Activated CD4-positive, alpha-beta T cell treated with anti-CD3 and anti-CD28 coated beads for 1 hour (primary cell): ENCODE measurements at regions not wholly inside any gene's neighbourhood (a gene's known extent, or its start where the extent isn't known, plus 50 kb on each side); places are given as distances from the start of the nearest gene placed in this dataset.
"Not testable (repeated sequence)": the region's sequence is repeated elsewhere in the genome, so short reads cannot be mapped to it uniquely, and the experiment has no call there.

Source experiments
- DNase-seq: peaks from one replicate; pipeline ENCODE4 v3.0.0-alpha.2; 2020

DNA sequence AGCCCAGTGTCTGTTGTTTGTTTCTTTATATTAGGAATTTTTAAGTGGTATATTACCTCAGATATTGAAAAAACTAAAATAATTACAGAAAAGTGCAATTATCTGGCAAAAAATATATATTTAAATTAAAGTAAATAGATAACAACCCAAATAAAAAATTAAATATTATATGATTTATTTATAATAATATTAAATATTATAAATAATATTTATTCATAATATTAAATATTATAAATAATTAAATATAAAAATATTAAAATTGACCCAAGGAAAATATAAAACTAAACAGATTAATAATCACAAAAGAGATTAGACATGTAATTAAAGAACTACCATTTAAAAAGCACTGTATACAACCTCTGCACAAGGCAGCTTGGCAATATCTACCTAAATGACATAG, 331.9 kb upstream of the POGK start:
- DNase-seq, result no peak

DNA sequence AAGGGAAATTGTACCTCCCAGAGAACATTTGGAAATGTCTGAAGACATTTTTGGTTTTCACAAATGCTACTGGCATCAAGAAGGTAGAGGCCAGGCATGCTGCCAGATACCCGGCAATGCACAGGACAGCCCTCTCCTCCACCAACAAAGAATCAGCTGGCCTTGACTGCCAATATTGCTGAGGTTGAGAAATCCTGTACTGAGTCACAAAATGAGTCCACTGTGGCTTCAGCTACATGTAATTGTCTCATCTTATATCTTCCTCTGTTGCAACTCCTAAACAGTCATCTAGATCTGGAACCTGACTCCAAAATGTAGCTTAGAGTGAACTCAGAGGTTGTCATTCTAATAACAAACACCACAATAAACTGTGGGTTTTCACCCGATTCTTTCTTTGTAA, 327.5 kb upstream of the POGK start:
- DNase-seq, result no peak

- no peak for DNase-seq
These were observed 325.2 kb upstream of the POGK start for GRCh38 chr1:166514067-166514466.

DNA sequence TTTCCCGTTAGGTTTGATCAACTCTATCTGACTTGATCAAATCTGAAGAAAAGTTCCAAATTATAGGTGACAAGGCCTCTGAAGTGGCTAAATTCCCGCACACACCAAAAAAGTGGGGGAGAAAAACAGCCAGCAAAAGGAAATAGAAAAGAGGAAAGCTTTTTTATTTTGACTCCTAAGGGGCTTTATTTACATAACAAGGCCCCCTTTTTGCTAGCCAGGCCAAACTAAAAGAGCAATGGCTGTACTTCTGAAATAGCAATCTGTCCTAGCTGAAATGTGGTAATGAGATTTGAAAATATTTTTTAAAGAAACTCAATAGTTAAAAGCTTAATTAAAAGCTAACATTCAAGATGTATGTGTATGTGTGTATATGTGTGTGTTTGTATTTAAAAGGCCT, 311.5 kb upstream of the POGK start:
- no peak for DNase-seq

DNA sequence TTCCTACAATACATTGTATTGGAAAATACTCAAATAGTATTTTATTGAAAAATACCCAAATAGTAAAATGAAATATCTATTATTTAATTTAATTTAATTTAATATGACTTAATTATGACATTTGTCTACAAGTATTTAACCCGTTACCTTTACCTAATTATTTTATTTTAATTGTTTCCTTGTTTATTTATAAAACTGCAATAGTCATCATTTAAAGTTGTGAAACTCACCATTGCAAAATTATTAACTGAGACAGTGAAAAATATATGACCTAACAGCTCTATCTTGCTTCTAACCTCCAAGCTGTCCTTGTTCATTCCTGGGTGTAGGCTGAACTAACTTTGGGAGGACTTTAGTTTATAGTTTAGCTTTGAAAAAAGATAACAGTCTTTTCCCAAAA, 300.6 kb upstream of the POGK start:
- no peak for DNase-seq

DNA sequence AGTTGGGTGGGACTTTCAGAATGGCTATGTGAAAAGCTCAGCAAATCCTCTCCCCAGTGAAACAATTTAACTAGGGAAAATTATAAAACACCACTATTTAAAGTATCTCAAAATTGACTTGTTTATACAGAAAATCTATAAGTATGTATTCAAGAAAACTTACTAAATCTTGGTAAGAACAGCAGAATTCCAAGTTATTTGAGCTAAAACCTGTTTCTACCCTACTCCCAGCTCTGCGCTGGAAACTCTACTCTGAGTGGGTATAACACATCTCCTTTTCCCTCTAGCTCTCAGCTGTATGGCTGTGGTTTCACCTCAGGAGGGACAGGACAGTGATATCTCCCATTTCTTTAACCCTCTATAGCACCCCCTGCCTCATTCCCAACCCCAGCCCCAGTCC, 295.2 kb upstream of the POGK start:
- DNase-seq, result no peak

- DNase-seq, result no peak
These were observed 294.7 kb upstream of the POGK start for GRCh38 chr1:166544561-166544960.

GRCh38 chr1:166552706-166553105, 286.6 kb upstream of the POGK start:
- no peak for DNase-seq

GRCh38 chr1:166570954-166571353, 268.3 kb upstream of the POGK start:
- no peak for DNase-seq

- no peak for DNase-seq
These were observed 266.1 kb upstream of the POGK start for GRCh38 chr1:166573199-166573598.

DNA sequence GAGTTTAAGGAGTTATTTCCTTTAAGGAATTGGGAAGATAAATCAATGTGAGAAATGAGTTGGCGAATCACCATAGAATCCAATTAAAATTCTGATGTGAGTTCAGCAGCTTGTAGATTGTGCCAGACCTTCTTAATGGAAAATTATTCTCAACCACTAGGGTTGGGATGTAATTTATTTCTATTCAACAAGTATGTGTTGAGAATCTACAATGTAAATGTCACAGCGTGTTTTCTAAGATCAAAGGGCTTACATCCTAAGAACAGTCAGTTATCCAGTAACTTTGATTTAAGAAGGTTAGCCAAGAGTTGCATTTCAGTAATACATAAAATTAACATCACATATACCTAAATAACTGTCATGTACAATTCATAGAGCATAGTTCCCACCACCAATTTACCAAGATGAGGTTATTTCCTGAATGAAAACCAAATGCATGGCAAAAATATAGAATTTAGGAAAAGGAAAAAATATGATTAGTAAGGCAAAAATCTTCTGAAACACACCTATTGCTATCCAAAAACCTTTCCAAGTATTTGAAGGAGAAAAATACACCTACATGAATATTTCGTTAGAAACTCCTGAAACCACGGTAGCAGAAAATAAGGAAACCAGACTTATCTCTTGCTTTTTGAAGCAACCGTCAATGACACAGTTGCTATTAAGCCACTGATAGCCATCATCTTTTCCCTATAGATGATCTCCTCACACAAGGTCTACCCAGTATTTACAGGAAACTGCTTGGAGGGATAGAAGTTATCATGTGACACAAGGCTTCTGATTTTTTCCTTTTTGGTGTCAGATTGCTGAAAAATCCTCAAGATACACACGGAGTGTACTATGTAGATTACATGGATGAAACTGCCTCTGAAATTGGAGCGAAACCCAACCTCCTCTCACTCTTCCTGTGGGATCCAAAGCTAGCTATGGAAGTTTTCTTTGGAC, 259.4 kb upstream of the POGK start:
- DNase-seq, result no peak

GRCh38 chr1:166588741-166589140, 250.5 kb upstream of the POGK start:
- DNase-seq, result no peak

DNA sequence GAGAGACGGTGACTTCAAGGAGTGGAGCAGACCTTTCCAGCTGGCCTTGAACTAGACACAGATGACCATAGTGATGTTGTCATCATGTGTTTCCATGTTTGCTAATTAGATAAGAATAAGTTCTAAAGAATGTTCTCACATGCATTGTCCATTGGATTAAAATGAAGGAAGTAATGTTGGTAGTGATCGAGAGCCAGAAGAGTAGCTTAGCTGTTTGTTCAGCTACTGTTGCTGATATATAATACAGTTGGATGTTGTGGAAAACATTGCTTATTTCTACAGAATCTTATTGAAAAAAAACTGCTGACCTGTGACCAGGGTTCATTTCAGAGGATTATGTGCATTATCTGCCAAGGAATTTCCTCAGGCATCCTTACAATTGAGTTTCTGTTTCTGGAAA, 249.1 kb upstream of the POGK start:
- DNase-seq, result no peak

- DNase-seq, result no peak
These were observed 244.6 kb upstream of the POGK start for GRCh38 chr1:166594646-166595045.

DNA sequence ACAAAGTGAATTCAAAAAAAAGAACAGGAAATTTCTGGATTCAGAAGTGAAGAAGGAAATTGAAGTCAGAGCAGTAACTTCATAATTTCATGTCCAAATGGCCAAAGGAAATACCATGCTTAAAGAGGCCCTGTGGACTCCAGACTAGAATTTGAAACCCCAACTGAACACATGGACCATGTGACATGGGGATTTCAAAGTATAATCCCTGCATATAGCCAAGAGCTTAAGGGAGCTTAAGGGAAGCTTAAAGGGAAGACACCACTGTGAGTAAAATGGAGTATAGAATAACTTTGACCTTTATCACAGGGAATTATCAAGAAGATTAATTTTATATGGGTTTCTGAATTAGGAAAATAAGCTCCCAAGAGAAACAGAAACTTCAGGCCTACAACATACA, 241.8 kb upstream of the POGK start:
- DNase-seq, result no peak

- DNase-seq, result no peak
These were observed 238.7 kb upstream of the POGK start for GRCh38 chr1:166600574-166600973.

- no peak for DNase-seq
These were observed 237.5 kb upstream of the POGK start for GRCh38 chr1:166601650-166602278.

GRCh38 chr1:166602801-166603200, 236.5 kb upstream of the POGK start:
- not testable (repeated sequence) for DNase-seq

DNA sequence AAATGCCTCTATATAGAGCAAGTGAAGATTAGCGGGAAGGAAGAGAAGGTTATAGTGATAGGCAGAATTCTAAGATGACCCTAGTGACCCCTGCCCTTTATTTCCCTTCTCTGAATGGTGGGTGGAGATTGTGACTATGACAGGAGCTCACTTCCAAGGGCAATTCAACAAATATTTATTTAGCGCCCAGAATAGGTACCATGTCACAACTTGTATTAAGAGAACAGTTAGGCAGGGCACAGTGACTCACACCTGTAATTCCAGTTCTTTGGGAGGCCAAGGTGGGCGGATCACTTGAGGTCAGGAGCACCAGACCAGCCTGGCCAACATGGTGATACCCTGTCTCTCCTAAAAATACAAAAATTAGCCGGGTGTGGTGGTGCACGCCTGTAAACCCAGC, 236.0 kb upstream of the POGK start:
- no peak for DNase-seq

DNA sequence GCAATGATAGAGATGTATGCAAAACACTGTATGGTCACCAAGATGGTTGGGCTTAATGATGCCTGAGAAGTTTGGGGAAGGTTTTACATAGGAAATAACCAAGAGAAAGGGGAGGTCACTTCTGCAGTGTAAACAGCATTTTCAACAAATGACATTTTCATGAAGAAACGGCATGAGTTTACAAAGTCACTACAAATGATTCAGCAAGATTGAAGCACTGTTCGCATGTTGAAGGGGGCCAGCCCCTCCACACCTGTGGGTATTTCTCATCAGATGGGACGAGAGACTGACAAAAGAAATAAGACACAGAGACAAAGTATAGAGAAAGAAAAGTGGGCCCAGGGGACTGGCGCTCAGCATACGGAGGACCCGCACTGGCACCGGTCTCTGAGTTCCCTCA, 234.1 kb upstream of the POGK start:
- DNase-seq, result no peak

DNA sequence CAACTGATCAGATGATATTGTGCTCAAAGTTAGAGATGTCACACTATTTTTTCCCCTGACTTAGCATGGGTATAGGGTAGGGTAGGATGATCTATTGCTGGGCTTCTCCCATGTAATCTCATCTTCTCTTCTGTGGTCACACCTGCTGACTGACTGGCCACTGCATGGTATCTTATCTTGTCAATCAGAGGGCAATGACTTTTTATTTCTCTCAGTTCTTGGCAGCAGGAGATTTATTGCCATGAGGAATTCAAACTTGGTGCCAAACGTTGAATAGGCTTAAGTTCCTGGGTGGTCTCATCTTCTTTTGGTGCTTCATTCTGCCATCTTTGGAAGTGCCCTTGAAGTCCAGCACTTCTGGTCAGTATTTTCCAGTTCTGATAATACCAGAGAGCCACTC, 226.4 kb upstream of the POGK start:
- no peak for DNase-seq

GRCh38 chr1:166616206-166616605, 223.1 kb upstream of the POGK start:
- no peak for DNase-seq

DNA sequence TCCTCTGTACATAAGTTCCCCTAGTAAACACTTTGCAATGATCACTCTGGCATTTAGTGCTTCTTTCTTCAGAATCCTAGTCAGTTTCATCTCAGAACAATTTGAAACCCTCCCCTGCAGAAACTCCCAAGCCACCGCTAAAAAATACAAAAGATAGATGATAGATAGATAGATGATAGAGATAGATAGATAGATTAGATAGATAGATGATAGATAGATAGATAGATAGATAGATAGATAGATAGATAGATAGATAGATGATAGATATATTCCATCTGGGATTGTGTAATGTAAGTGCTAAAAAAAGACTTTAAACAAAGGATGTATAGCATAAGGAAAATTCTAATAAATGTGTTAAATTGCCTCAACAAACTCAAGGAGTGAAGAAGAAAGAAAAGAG, 212.6 kb upstream of the POGK start:
- DNase-seq, result no peak

- no peak for DNase-seq
These were observed 211.7 kb upstream of the POGK start for GRCh38 chr1:166627558-166627957.

DNA sequence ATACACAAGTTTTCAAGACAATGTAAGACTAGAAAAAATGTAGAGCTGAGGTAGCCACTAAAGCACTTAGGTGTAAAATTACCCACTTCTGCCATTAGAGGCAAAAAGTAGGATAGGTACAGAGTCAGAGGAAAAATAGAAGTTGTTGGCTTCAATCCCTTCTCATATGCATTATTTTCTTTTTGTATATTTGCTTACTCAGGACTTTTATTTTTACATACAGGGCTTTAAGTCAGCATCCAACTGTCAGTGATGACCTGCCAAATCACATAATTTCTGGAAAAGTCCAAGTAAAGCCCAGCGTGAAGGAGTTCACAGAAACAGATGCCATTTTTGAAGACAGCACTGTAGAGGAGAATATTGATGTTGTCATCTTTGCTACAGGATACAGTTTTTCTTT, 211.0 kb upstream of the POGK start:
- no peak for DNase-seq
